T-helper 22 cell (primary cell): ENCODE measurements at regions not wholly inside any gene's neighbourhood (a gene's known extent, or its start where the extent isn't known, plus 50 kb on each side); places are given as distances from the start of the nearest gene placed in this dataset.

Experiments used
- DNase-seq: peaks from one replicate; pipeline ENCODE4 v3.0.0-alpha.2; 2020; ENCODE audit warnings: low read depth

- DNase-seq: no peak
Measured at GRCh38 chr2:144875290-144875969, 355.5 kb upstream of the ZEB2 start.

- DNase-seq: no peak
Measured at GRCh38 chr2:144865670-144866069, 345.8 kb upstream of the ZEB2 start.

GRCh38 chr2:144859716-144860115 is 339.8 kb upstream of the ZEB2 start:
- DNase-seq: no peak

DNA sequence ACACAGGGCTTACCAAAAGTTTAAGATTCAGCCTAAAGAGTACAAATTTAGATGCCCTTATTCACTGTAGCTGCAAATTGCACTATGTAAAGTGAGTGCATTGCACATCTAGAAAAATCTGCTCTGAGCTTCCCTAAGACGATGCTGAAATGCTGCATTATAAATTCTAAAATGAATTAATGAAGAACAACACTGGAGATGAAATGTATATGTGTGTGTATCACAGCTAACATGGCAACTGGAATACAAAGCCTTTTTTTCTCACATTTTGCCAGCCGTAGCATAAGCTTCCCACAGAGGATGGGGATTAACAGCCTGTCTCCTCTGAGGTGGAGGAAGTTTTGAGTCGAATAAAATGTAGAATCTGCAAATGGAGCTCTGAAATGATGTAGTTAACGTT is 338.3 kb upstream of the ZEB2 start:
- DNase-seq: no peak

- DNase-seq: no peak
Measured at GRCh38 chr2:144854596-144854995, 334.7 kb upstream of the ZEB2 start.

DNA sequence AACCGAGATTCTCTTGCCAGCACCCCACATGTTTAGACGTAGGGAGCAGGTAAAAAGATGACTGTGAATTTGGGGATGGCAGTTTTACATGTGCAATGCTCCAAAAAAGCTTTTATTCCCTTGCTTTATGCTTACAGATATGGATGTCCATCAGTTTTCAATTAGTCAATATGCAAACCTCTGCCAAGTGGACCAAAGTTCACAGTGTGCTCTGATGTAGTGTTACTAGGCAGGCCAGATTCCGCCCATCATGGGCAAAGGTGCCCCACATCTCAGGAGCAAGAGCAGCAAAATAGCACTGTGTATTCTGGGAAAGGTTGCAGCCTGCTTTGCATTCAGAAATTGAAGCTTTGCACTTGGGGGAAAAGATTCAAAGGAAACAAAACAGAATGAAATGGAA is 329.7 kb upstream of the ZEB2 start:
- no peak for DNase-seq

DNA sequence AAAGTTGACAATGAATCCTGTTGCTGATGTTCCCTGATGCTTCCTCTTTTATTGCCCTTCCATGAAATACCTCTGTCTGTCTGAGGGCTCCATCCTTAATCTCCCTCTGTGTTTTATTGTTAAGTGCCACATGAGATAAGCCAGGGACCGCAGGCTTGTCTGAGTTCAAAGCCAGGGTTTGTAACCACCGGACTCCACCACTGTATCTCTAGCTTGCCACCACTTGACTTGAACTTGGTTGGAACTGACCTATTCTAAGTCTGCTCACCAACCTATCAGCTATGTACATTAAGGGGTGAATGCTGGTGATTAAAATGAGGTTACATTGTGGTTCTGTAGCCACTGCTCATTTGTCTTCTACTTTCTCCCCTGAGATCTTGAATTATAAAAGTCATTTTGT is 328.5 kb upstream of the ZEB2 start:
- DNase-seq: no peak

DNA sequence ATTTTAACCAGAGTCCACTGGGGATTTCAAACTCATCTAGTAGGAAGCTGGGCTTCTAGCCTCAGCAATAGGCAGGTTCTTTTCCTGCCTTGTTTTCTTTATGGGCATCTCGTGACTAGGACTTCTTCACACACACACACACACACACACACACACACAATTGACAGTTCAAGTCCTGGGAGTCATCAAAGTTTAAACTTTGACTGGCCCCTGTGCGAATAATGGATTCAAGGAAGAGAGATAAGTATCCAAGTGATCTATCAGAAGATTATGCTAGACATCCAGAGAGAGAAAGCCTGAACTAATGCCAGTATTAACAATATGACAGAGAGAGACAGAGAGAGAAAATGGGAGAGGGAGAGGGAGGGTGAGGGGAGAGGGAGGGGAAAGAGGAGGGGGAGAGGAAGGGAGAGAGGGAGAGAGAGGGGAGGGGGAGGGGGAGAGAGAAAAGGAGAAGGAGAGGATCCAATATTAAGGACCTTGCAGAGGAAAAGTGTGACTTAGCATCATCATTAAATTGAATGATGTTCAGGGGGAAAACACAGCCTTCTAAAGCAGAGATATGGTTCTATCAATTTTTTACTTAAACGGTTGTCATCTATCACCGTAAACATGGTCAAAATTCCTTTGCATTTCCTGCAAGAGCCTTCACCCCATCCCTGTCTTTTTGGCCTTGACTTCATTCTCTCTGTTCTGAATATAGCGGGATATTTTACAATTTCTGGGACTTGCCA is 327.6 kb upstream of the ZEB2 start:
- no peak for DNase-seq

GRCh38 chr2:144836635-144837350 is 316.9 kb upstream of the ZEB2 start:
- DNase-seq: no peak

- no peak for DNase-seq
Measured at GRCh38 chr2:144835634-144836350, 315.9 kb upstream of the ZEB2 start.

DNA sequence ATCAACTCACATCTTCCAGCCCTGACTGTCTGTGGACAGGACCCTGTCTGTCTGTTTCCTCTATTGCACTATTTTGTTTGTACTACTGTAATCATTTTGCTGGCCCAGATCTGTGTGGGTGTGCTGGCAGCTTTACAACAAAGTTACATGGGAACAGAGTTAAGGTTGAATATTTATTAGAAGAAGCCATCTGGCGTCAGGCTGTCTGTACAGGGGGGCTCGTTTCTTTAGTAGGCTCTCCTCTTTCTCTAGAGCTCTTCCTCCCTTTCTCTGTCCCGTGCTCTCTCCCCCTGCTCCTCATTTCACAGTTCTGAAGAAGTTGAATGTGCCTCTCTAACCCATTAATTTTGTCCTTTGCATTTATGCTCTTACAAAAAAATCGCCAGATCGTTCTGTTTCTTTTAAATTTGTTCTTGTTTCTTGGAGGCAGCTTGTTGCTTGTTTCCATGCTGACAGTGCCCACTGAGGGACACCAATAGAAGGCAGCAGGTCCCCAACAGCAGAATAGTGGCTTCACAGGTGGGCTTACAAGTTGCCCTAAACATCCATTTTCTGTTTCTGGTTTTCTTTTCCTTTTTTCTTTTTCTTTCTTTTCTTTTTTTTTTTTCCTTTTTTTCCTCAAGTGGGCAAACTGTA is 315.2 kb upstream of the ZEB2 start:
- DNase-seq: no peak

DNA sequence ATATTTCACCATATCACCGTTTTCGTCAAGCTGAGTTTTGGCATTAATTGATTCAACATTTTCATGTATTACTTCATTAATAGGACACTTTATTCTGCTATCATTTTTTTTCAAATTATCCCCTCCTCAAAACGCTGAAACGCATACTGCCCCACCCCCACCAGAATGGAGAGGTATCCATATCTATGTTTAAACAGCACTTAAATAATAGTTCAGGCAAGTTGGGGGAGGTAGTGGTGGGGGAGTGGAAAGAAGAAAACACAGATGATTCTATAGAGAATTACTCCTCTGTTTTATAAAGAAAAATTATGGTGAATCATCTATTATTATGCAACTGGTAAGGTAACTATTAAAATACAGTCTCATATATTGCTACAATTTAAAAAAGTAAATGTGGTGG is 314.4 kb upstream of the ZEB2 start:
- DNase-seq: no peak

GRCh38 chr2:144833075-144833637 is 313.2 kb upstream of the ZEB2 start:
- no peak for DNase-seq

DNA sequence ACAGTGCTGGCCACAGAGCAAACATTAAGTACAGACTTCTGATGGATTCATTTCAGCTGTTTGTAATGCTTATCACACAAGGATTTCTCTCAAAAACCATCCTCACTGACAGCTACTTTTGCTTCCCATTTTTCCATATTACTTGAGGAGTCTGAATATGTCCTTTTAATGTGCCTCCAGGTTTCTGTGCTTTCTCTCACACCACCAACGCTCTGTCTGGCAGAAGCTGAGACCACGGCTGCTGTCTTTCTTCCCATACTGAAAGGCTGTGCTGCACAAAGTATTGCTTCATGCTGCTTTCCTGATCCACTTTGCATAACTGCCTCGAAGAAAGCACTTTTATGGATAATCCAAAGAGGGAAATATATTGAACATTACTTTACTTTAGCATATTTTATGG is 312.1 kb upstream of the ZEB2 start:
- no peak for DNase-seq

DNA sequence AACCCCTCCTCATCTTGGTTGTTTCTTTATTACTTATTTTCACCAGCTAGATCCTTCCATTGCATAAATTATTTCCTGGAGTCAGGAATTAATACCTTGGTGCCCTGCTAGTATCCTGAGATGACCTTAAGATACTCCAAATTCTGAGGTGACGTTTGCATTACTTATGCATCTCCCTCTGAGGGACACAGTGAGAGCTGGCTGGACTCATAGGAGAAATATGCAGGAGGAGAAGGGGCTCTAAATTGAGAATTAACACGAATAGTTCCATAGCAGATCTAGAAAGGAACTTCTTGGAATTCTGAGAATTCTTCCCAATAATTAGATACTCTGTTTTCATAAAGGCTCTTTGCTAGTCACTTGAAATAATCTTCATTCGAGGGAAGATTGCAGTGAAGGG is 310.6 kb upstream of the ZEB2 start:
- no peak for DNase-seq

DNA sequence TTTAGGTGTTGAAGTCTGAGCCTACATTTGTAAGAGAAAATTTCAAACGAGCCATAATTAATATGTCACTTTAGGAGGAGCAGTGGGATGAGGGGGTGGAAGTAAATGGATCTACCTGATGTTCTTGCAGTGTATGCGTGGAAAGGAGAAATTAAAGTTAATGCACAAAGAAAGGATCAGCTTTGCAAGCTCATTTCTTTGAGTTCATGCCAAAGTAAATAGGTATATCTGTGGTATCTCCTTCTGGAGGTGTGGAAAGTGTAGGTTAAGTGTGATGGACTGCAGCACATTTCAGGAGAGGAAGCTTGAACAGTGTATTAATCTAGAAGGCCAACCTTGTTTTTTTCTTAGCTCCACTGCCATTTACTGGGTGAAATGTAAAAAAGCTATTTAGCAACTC is 307.5 kb upstream of the ZEB2 start:
- DNase-seq: no peak

GRCh38 chr2:144826105-144826504 is 306.2 kb upstream of the ZEB2 start:
- DNase-seq: no peak

DNA sequence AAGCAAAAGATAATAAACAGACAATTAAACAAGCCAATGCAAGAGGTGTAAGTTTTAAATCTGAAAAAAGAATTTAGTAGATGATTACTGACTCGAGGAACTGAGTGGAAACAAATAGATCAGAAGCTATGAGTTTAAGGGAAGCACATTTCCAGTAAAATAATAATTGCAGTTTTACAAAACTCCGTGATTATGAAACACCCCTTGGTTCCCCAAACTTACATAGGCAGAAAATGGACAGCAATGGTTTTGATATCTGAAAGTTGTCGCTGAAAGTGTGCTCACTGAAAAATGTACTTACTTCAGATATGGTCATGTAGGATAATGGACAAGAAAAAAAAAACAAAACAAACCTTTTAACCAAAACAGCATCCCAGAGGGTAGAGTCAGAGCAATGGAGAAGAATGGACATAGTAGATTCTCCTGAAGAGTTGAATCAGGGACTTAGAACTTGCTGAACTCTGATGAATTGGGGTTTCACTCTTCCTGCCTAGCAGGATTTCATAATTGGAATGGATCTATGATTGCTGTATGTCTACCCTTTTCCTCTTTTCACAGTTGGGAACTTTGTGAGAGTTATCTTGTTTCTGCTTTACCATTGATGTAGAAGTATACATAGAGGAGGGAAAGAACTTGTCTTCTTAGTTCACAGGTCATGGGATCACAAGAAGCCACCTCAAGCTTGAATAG is 305.6 kb upstream of the ZEB2 start:
- no peak for DNase-seq

- no peak for DNase-seq
Measured at GRCh38 chr2:144824306-144825080, 304.6 kb upstream of the ZEB2 start.

DNA sequence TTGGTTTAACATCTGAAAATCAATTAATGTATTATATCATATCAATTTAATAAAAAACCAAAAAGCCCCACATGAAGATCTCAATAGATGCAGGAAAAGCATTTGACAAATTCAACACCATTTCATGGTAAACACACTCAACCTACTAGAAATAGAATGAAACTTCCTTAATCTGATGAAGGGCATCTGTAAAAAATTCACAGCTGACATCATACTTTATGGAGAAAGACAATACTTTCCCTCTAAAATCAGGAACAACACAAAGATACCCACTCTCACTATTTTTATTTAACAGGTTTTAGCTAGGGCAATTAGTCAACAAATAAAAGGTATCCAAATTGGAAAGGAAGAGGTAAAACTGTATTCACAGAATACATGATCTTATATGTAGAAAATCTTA is 303.0 kb upstream of the ZEB2 start:
- DNase-seq: no peak
